ENCODE measurements at regions not wholly inside any gene's neighbourhood (a gene's known extent, or its start where the extent isn't known, plus 50 kb on each side); places are given as distances from the start of the nearest gene placed in this dataset.

GRCh38 chr4:110296892-110297291, 98.5 kb upstream of the ELOVL6 start:
- H3K36me3 ChIP-seq (ENCODE audit: insufficient read depth, low read length) = no peaks in the 10 kb centered on the region
- no peak overlapping the region for H3K4me2 ChIP-seq (ENCODE audit: low read length)
- H3K9me3 ChIP-seq (ENCODE audit: insufficient read depth, low read depth, low read length) = no peaks in the 10 kb centered on the region
- TF ChIP-seq CTCF (IDR thresholded peaks at IDR 0.05; ENCODE audit: insufficient read depth, low read depth, low read length) (no peak), EZH2 (IDR thresholded peaks at IDR 0.05; ENCODE audit: insufficient read depth, low read length) (no peak)
- no peaks in the 10 kb centered on the region for H3K79me2 ChIP-seq (ENCODE audit: insufficient read depth, low read length)
- peaks cover 3% of the 10 kb centered on the region for H3K4me1 Mint-ChIP-seq (ENCODE audit: low read depth, unreplicated experiment)
- no peaks in the 10 kb centered on the region for H3K9me3 Mint-ChIP-seq (ENCODE audit: unreplicated experiment)
- H3K27me3 ChIP-seq (ENCODE audit: insufficient read depth, low read length) = peaks cover 2% of the 10 kb centered on the region
- no peaks in the 10 kb centered on the region for H4K20me1 ChIP-seq (ENCODE audit: insufficient read depth, low read length)
- no peak overlapping the region for H3K4me3 ChIP-seq (ENCODE audit: insufficient read depth, low read depth, low read length)
- no peaks in the 10 kb centered on the region for H3K36me3 Mint-ChIP-seq (ENCODE audit: low read depth, unreplicated experiment)
- peaks cover 6% of the 10 kb centered on the region for H3K27me3 Mint-ChIP-seq (ENCODE audit: low read depth, unreplicated experiment)
- H3K4me3 Mint-ChIP-seq (ENCODE audit: unreplicated experiment) = no peak overlapping the region
- no peak overlapping the region for H3K27ac ChIP-seq (ENCODE audit: low read depth, low read length)
- no peak overlapping the region for H3K9ac ChIP-seq (ENCODE audit: low read length)
- no peak overlapping the region for H2AFZ ChIP-seq (ENCODE audit: low read depth, low read length)
- H3K27ac Mint-ChIP-seq (ENCODE audit: unreplicated experiment) = no peak overlapping the region
- DNase-seq (ENCODE audit: low read depth) (no peak), FAIRE-seq (no peak)
- no peaks in the 10 kb centered on the region for H3K4me1 ChIP-seq (ENCODE audit: insufficient read depth, low read length)

GRCh38 chr4:110294165-110294564, 95.8 kb upstream of the ELOVL6 start:
- TF ChIP-seq CTCF (IDR thresholded peaks at IDR 0.05; ENCODE audit: insufficient read depth, low read depth, low read length) (no peak), EZH2 (IDR thresholded peaks at IDR 0.05; ENCODE audit: insufficient read depth, low read length) (no peak)
- no peak overlapping the region for H3K4me3 Mint-ChIP-seq (ENCODE audit: unreplicated experiment)
- no peak for FAIRE-seq

GRCh38 chr4:110292994-110293744, 94.8 kb upstream of the ELOVL6 start:
- no peak overlapping the region for H3K9ac ChIP-seq (ENCODE audit: low read length)
- no peak overlapping the region for H3K4me2 ChIP-seq (ENCODE audit: low read length)
- DNase-seq (ENCODE audit: low read depth) (no peak), FAIRE-seq (no peak)
- Mint-ChIP-seq H3K9me3 (ENCODE audit: unreplicated experiment) (no peaks in the 10 kb centered on the region), H3K4me1 (ENCODE audit: low read depth, unreplicated experiment) (peaks cover 3% of the 10 kb centered on the region), H3K27ac (ENCODE audit: unreplicated experiment) (no peak overlapping the region), H3K4me3 (ENCODE audit: unreplicated experiment) (no peak overlapping the region), H3K36me3 (ENCODE audit: low read depth, unreplicated experiment) (no peaks in the 10 kb centered on the region), H3K27me3 (ENCODE audit: low read depth, unreplicated experiment) (peaks cover 6% of the 10 kb centered on the region)
- no peak overlapping the region for H3K27ac ChIP-seq (ENCODE audit: low read depth, low read length)
- H3K36me3 ChIP-seq (ENCODE audit: insufficient read depth, low read length) = no peaks in the 10 kb centered on the region
- H3K27me3 ChIP-seq (ENCODE audit: insufficient read depth, low read length) = peaks cover 2% of the 10 kb centered on the region
- H3K79me2 ChIP-seq (ENCODE audit: insufficient read depth, low read length) = no peaks in the 10 kb centered on the region
- no peak overlapping the region for H2AFZ ChIP-seq (ENCODE audit: low read depth, low read length)
- H3K9me3 ChIP-seq (ENCODE audit: insufficient read depth, low read depth, low read length) = no peaks in the 10 kb centered on the region
- H3K4me1 ChIP-seq (ENCODE audit: insufficient read depth, low read length) = no peaks in the 10 kb centered on the region
- H4K20me1 ChIP-seq (ENCODE audit: insufficient read depth, low read length) = no peaks in the 10 kb centered on the region
- H3K4me3 ChIP-seq (ENCODE audit: insufficient read depth, low read depth, low read length) = no peak overlapping the region
- no peak for TF ChIP-seq CTCF (IDR thresholded peaks at IDR 0.05; ENCODE audit: insufficient read depth, low read depth, low read length)
- no peak for TF ChIP-seq EZH2 (IDR thresholded peaks at IDR 0.05; ENCODE audit: insufficient read depth, low read length)

More at GRCh38 chr4:110294165-110294564, 95.8 kb upstream of the ELOVL6 start:
- no peak overlapping the region for H3K27ac Mint-ChIP-seq (ENCODE audit: unreplicated experiment)
- Histone ChIP-seq H3K9ac (ENCODE audit: low read length) (no peak overlapping the region), H3K27ac (ENCODE audit: low read depth, low read length) (no peak overlapping the region), H2AFZ (ENCODE audit: low read depth, low read length) (no peak overlapping the region), H3K79me2 (ENCODE audit: insufficient read depth, low read length) (no peaks in the 10 kb centered on the region), H3K9me3 (ENCODE audit: insufficient read depth, low read depth, low read length) (no peaks in the 10 kb centered on the region), H3K36me3 (ENCODE audit: insufficient read depth, low read length) (no peaks in the 10 kb centered on the region), H3K4me3 (ENCODE audit: insufficient read depth, low read depth, low read length) (no peak overlapping the region), H4K20me1 (ENCODE audit: insufficient read depth, low read length) (no peaks in the 10 kb centered on the region), H3K4me1 (ENCODE audit: insufficient read depth, low read length) (no peaks in the 10 kb centered on the region), H3K4me2 (ENCODE audit: low read length) (no peak overlapping the region), H3K27me3 (ENCODE audit: insufficient read depth, low read length) (peaks cover 2% of the 10 kb centered on the region)
- H3K9me3 Mint-ChIP-seq (ENCODE audit: unreplicated experiment) = no peaks in the 10 kb centered on the region
- H3K36me3 Mint-ChIP-seq (ENCODE audit: low read depth, unreplicated experiment) = no peaks in the 10 kb centered on the region
- H3K4me1 Mint-ChIP-seq (ENCODE audit: low read depth, unreplicated experiment) = peaks cover 3% of the 10 kb centered on the region
- peaks cover 6% of the 10 kb centered on the region for H3K27me3 Mint-ChIP-seq (ENCODE audit: low read depth, unreplicated experiment)
- peak; percentile 77 for DNase-seq (ENCODE audit: low read depth)

Data from astrocyte (in vitro differentiated cells and primary cell).